BE2C (cell line): ENCODE measurements at regions not wholly inside any gene's neighbourhood (a gene's known extent, or its start where the extent isn't known, plus 50 kb on each side); places are given as distances from the start of the nearest gene placed in this dataset.

Experiments used
- DNase-seq: peaks from one replicate; pipeline ENCODE4 v3.0.0-alpha.2; 2020
- H3K27me3 ChIP-seq: fragments of 250-450 bp; sonication (Bioruptor Pico); 2 replicates; pipeline ENCODE4 v1.5.1; 2020; ENCODE audit warnings: mild to moderate bottlenecking
- H3K36me3 ChIP-seq: fragments of 250-450 bp; sonication (Bioruptor Pico); 2 replicates; pipeline ENCODE4 v1.5.1; 2020; ENCODE audit warnings: mild to moderate bottlenecking
- H3K4me1 ChIP-seq: fragments of 250-450 bp; sonication (Bioruptor Pico); 2 replicates; pipeline ENCODE4 v1.5.1; 2020
- H3K4me3 ChIP-seq: 2 replicates; pipeline ENCODE4 v1.5.1; 2011; ENCODE audit warnings: low read depth, low read length
- H3K9me3 ChIP-seq: fragments of 250-450 bp; sonication (Bioruptor Pico); 2 replicates; pipeline ENCODE4 v1.5.1; 2020
- CTCF ChIP-seq: IDR thresholded peaks from 2 replicates; pipeline ENCODE4 v1.5.1; 2012; ENCODE audit warnings: mild to moderate bottlenecking, low read depth, low read length

GRCh38 chr15:93213281-93213680, 124.3 kb upstream of the RGMA start:
- Histone ChIP-seq H3K36me3 (no peaks in the 10 kb centered on the region), H3K27me3 (0 out of 2 replicates have a peak, but pooled peaks cover 3% of the 10 kb centered on the region), H3K4me3 (no peak overlapping the region), H3K4me1 (no peaks in the 10 kb centered on the region), H3K9me3 (no peaks in the 10 kb centered on the region)
- no peak for TF ChIP-seq CTCF
- no peak for DNase-seq

- H3K36me3 ChIP-seq: no peaks in the 10 kb centered on the region
- no peaks in the 10 kb centered on the region for H3K4me1 ChIP-seq
- H3K27me3 ChIP-seq: 0 out of 2 replicates have a peak, but pooled peaks cover 3% of the 10 kb centered on the region
- H3K4me3 ChIP-seq: no peak overlapping the region
- H3K9me3 ChIP-seq: no peaks in the 10 kb centered on the region
- no peak for DNase-seq
- TF ChIP-seq CTCF: no peak
Observed at GRCh38 chr15:93212578-93212977, 123.6 kb upstream of the RGMA start.

GRCh38 chr15:93210995-93211394, 122.0 kb upstream of the RGMA start:
- no peaks in the 10 kb centered on the region for H3K9me3 ChIP-seq
- 0 out of 2 replicates have a peak, but pooled peaks cover 3% of the 10 kb centered on the region for H3K27me3 ChIP-seq
- no peak overlapping the region for H3K4me3 ChIP-seq
- DNase-seq: no peak
- H3K4me1 ChIP-seq: no peaks in the 10 kb centered on the region
- no peaks in the 10 kb centered on the region for H3K36me3 ChIP-seq
- no peak for TF ChIP-seq CTCF

GRCh38 chr15:93209690-93210445, 120.9 kb upstream of the RGMA start:
- TF ChIP-seq CTCF: no peak
- DNase-seq: no peak
- 0 out of 2 replicates have a peak, but pooled peaks cover 3% of the 10 kb centered on the region for H3K27me3 ChIP-seq

GRCh38 chr15:93206893-93207292, 117.9 kb upstream of the RGMA start:
- Histone ChIP-seq H3K4me1 (no peaks in the 10 kb centered on the region), H3K27me3 (0 out of 2 replicates have a peak, but pooled peaks cover 3% of the 10 kb centered on the region), H3K4me3 (no peak overlapping the region), H3K9me3 (no peaks in the 10 kb centered on the region), H3K36me3 (no peaks in the 10 kb centered on the region)
- no peak for DNase-seq
- TF ChIP-seq CTCF: no peak

More at GRCh38 chr15:93209690-93210445, 120.9 kb upstream of the RGMA start:
- H3K4me1 ChIP-seq: no peaks in the 10 kb centered on the region
- no peaks in the 10 kb centered on the region for H3K36me3 ChIP-seq
- H3K4me3 ChIP-seq: no peak overlapping the region
- H3K9me3 ChIP-seq: no peaks in the 10 kb centered on the region

GRCh38 chr15:93205413-93205812, 116.4 kb upstream of the RGMA start:
- DNase-seq: no peak
- Histone ChIP-seq H3K9me3 (no peaks in the 10 kb centered on the region), H3K27me3 (0 out of 2 replicates have a peak, but pooled peaks cover 3% of the 10 kb centered on the region), H3K36me3 (no peaks in the 10 kb centered on the region), H3K4me3 (no peak overlapping the region), H3K4me1 (no peaks in the 10 kb centered on the region)
- TF ChIP-seq CTCF: no peak
